HG02970 (cell line): ENCODE measurements at regions not wholly inside any gene's neighbourhood (a gene's known extent, or its start where the extent isn't known, plus 50 kb on each side); places are given as distances from the start of the nearest gene placed in this dataset.

ENCODE experiments used
- ATAC-seq: cut with Tn5 transposase; IDR thresholded peaks from one replicate; pipeline ENCODE4 v1.9.1; 2021; ENCODE audit warnings: mild to moderate bottlenecking, moderate library complexity, moderate number of reproducible peaks; ENCODE audit not compliant: unreplicated experiment, low FRiP score

DNA sequence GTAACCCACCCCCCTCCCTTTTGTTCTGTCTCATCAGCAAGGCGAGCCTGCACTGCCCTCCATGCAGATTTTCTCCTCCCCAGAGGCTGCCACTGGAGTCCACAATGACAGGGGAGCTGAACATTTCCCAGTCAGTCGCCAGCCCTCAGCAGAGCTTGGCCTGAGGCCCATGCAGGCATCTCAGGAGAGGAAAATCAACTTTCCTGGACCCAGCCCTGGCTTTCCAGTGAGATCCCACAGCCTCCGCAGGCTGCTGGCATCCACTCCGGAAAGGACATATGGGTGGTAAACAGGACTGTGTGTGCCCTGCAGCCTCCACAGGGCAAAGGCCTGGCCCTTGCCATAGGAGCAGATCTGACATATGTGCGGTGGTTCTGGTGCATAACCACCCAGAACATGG, 253.8 kb downstream of the TNS1 start:
- ATAC-seq = no peak

GRCh38 chr2:217746808-217747207, 256.0 kb downstream of the TNS1 start:
- no peak for ATAC-seq

GRCh38 chr2:217743966-217744761, 258.6 kb downstream of the TNS1 start:
- ATAC-seq = no peak

- ATAC-seq = no peak
These were observed 259.4 kb downstream of the TNS1 start for GRCh38 chr2:217743407-217743806.

DNA sequence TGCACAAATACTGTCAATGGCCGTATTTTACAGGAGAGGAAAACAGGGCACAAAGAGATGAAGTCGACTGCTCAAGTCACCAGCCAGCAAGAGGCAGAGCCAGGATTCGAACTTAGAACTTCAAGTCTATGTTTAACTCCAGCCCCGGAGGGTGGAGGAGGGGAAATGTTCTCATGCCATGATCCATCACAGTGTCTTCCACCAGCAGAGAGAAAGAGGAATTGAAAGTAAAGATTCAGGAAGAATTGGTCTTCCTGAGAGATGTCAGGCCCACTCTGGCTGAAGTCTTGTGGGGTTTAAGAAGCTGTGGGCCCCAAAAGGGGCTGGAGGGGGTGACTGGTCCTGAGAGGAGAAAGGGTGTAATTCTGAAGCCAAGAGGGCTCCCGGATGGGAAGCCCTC, 260.0 kb downstream of the TNS1 start:
- ATAC-seq = no peak

- no peak for ATAC-seq
These were observed 260.5 kb downstream of the TNS1 start for GRCh38 chr2:217742276-217742675.

DNA sequence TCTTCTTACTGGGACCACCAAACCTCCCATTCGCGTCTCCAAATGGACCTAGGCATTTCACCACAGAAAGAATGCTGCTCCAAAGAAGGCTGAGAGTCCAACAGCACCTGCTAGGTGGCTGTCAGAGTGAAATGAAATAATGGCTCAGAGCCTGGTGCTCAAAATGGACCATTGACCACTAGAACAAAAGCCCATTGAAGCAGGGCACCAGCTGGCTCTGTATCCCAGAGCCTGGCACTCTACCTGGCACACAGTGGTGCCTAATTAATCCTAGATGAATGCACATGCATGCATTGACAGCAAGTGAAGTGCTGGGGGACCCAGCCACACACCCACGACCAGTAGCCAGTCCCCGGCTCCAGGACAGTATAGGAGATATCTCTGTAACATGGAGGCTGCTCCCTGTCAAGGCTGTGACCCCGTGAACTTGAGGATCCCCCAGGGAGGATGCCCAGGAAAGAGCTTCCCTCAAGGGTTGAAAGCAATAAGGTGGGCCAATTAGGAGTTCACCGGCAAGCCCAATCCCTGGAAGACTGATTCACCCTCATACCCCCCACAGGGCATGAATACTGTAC, 261.3 kb downstream of the TNS1 start:
- no peak for ATAC-seq

- no peak for ATAC-seq
These were observed 262.0 kb downstream of the TNS1 start for GRCh38 chr2:217740756-217741155.

DNA sequence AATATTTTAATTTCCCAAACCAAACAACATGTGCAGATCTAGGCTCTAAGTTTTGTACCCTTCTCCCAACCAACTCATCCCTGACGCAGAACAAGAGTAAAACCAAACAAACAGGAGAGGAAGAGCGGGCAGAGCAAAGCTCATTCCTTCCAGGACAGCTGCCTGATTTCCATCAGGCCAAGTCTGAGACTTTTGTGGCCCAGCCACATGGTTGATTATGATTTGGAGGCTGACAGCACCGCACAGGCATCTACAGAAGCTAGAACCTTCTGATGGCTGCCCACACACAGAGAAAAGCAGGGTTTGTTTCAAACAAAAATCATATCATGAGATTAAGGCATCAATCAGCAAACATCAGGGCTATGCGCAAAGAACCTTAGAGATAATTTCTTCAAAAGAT, 262.6 kb downstream of the TNS1 start:
- ATAC-seq = no peak

GRCh38 chr2:217739741-217740140, 263.1 kb downstream of the TNS1 start:
- ATAC-seq = no peak

DNA sequence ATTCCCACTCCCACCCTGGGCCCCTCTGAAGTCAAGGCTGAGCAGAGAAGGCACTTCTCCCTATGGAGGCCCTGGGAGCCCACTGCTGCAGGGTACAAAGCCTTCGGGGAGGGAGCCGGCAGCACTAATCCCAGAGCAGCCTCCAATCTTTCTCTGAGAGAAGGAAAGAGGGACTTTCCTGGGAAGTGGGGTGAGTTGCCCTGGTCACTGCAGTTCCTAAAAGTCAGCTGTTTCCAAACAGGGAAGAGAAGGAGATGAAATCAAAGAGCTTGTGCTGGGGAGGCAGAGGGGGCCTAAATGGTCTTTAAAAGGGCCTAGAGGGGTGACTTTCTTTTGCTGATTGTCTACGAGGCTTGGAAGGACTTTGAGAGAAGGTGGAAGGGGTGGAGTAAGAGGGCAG, 264.7 kb downstream of the TNS1 start:
- no peak for ATAC-seq

DNA sequence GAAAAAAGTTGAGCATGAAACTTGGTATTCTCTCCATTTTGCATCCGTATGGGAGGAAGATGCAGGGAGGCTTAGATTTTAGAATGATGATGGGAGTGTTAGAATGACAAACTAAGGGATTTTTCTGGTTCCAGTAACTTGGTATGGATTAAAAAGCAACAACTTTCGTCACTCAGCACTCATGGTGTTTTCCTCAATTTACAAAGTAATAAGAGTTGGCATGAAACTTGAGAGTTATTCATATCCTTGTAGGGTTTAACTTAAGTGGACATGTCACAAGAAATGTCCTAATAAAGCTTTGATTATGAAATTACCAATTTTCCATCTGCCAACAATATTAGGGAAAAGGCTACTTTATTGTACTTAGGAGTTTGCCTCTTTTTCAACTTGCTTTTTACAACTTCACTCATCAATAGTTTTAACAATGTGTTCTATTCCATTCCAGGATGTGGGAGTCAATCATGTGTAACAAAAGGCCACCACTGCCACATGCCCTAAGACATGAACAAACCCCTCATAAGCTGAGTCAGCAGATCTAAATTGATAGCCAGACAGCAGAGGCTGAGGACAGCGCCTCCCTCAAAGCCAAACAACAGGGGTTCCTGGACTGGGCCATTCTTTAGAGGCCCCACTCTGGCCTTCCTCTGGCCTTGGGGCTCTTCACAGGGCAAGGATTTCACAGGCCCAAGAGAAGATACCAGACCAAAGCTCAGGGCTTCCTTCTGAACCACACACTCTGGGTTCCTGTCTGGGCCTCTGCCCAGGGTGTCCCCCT, 265.8 kb downstream of the TNS1 start:
- no peak for ATAC-seq

- ATAC-seq = no peak
These were observed 266.9 kb downstream of the TNS1 start for GRCh38 chr2:217735899-217736298.

DNA sequence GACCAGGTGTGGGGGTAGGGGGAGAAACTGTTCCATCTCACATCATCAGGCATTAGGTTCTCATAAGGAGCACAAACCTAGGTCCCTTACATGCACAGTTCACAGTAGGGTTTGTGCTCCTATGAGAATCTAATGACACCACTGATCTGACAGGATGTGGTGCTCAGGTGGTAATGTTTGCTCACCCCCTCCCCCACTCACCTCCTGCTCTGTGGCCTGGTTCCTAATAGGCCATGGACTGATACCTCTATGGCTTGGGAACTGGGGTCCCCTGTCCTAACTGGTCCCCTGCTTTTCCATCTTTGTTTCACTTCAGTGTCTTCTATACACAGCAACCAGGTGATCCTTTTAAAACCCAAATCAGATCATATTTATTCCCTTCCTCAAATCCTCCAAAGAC, 267.8 kb downstream of the TNS1 start:
- ATAC-seq = no peak

- ATAC-seq = no peak
These were observed 269.3 kb downstream of the TNS1 start for GRCh38 chr2:217733461-217733860.

GRCh38 chr2:217732992-217733391, 269.8 kb downstream of the TNS1 start:
- no peak for ATAC-seq

GRCh38 chr2:217731805-217732204, 271.0 kb downstream of the TNS1 start:
- ATAC-seq = no peak

- no peak for ATAC-seq
These were observed 273.3 kb downstream of the TNS1 start for GRCh38 chr2:217729421-217730053.

GRCh38 chr2:217727801-217728200, 275.0 kb downstream of the TNS1 start:
- ATAC-seq = no peak

DNA sequence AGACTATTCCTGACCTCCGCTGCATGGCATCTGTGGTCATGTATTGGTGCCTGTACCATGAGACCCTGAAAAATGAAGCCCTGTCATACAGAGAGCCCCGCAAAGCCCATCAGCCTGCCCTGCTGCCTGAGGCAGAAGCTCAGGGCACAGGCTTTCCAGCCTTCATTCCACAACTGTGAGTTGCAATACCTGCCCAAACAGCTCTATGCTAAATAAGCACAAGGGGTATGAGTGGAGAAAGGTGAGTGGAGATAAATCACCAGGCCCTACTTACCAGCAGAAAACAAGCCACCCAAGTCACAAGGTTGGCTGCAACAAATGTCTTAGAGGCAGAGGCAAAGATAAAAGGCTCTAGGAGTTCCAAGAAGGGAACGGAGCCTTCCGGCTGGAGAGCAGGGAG, 277.4 kb downstream of the TNS1 start:
- no peak for ATAC-seq

GRCh38 chr2:217724471-217724870, 278.3 kb downstream of the TNS1 start:
- no peak for ATAC-seq
